H9 (cell line): ENCODE measurements at regions not wholly inside any gene's neighbourhood (a gene's known extent, or its start where the extent isn't known, plus 50 kb on each side); places are given as distances from the start of the nearest gene placed in this dataset.

ENCODE experiments used
- DNase-seq: peaks from one replicate; pipeline ENCODE4 v3.0.0-alpha.2; 2017
- H2AFZ ChIP-seq: one replicate; pipeline ENCODE4 v1.6.1; 2013; ENCODE audit warnings: mild to moderate bottlenecking, low read length, control low read depth, moderate library complexity
- H2AK5ac ChIP-seq: 2 replicates; pipeline ENCODE4 v1.6.1; 2013; ENCODE audit warnings: low read length, control low read depth, mixed read lengths; ENCODE audit not compliant: insufficient read length
- H2BK120ac ChIP-seq: one replicate; pipeline ENCODE4 v1.6.1; 2013; ENCODE audit warnings: low read depth, mild to moderate bottlenecking, low read length, control low read depth, inconsistent platforms; ENCODE audit not compliant: poor library complexity, severe bottlenecking
- H2BK12ac ChIP-seq: 2 replicates; pipeline ENCODE4 v1.6.1; 2013; ENCODE audit warnings: low read length, control low read depth, mixed read lengths, low read depth; ENCODE audit not compliant: insufficient read length
- H2BK15ac ChIP-seq: 2 replicates; pipeline ENCODE4 v1.6.1; 2013; ENCODE audit warnings: low read depth, low read length, control low read depth
- H2BK20ac ChIP-seq: one replicate; pipeline ENCODE4 v1.6.1; 2013; ENCODE audit warnings: low read depth, mild to moderate bottlenecking, low read length, control low read depth, inconsistent platforms; ENCODE audit not compliant: poor library complexity, severe bottlenecking
- H2BK5ac ChIP-seq: 2 replicates; pipeline ENCODE4 v1.6.1; 2013; ENCODE audit warnings: low read length, control low read depth, mixed read lengths; ENCODE audit not compliant: insufficient read length
- H3K14ac ChIP-seq: 2 replicates; pipeline ENCODE4 v1.6.1; 2013; ENCODE audit warnings: low read length, control low read depth; ENCODE audit not compliant: insufficient read depth
- H3K18ac ChIP-seq: 2 replicates; pipeline ENCODE4 v1.6.1; 2013; ENCODE audit warnings: low read depth, mild to moderate bottlenecking, mixed read lengths, low read length, control low read depth; ENCODE audit not compliant: insufficient read length
- H3K23ac ChIP-seq: 2 replicates; pipeline ENCODE4 v1.6.1; 2013; ENCODE audit warnings: low read length, control low read depth, mixed read lengths, low read depth; ENCODE audit not compliant: insufficient read length
- H3K23me2 ChIP-seq: 2 replicates; pipeline ENCODE4 v1.6.1; 2013; ENCODE audit warnings: low read depth, mild to moderate bottlenecking, mixed read lengths, low read length, control low read depth; ENCODE audit not compliant: insufficient read length, poor library complexity, severe bottlenecking
- H3K27ac ChIP-seq: 2 replicates; pipeline ENCODE4 v1.5.1; 2013; ENCODE audit warnings: low read length, control low read depth, mixed read lengths, low read depth; ENCODE audit not compliant: insufficient read length
- H3K27me3 ChIP-seq: 2 replicates; pipeline ENCODE4 v1.6.1; 2013; ENCODE audit warnings: low read length, control low read depth, inconsistent platforms; ENCODE audit not compliant: insufficient read depth
- H3K4ac ChIP-seq: 2 replicates; pipeline ENCODE4 v1.6.1; 2013; ENCODE audit warnings: low read depth, mild to moderate bottlenecking, control low read depth, inconsistent platforms, low read length, moderate library complexity
- H3K4me1 ChIP-seq: 2 replicates; pipeline ENCODE4 v1.6.1; 2013; ENCODE audit warnings: low read length, control low read depth, inconsistent platforms; ENCODE audit not compliant: insufficient read depth
- H3K4me2 ChIP-seq: 2 replicates; pipeline ENCODE4 v1.6.1; 2013; ENCODE audit warnings: low read length, control low read depth, mixed read lengths; ENCODE audit not compliant: insufficient read length, insufficient read depth
- H3K56ac ChIP-seq: 2 replicates; pipeline ENCODE4 v1.6.1; 2013; ENCODE audit warnings: low read depth, mild to moderate bottlenecking, mixed read lengths, low read length, control low read depth; ENCODE audit not compliant: insufficient read length
- H3K79me1 ChIP-seq: 2 replicates; pipeline ENCODE4 v1.6.1; 2013; ENCODE audit warnings: low read depth, mild to moderate bottlenecking, moderate library complexity, low read length, control low read depth, inconsistent platforms; ENCODE audit not compliant: insufficient read depth, poor library complexity, severe bottlenecking
- H3K79me2 ChIP-seq: 2 replicates; pipeline ENCODE4 v1.6.1; 2013; ENCODE audit warnings: low read length, control low read depth, inconsistent platforms; ENCODE audit not compliant: insufficient read depth
- H3K9ac ChIP-seq: 2 replicates; pipeline ENCODE4 v1.6.1; 2013; ENCODE audit warnings: low read length, control low read depth, mixed read lengths; ENCODE audit not compliant: insufficient read length; ENCODE audit errors: extremely low read depth
- H3K9me3 ChIP-seq: one replicate; pipeline ENCODE4 v1.6.1; 2013; ENCODE audit warnings: low read depth, low read length, inconsistent platforms; ENCODE audit not compliant: control insufficient read depth
- H3T11ph ChIP-seq: one replicate; pipeline ENCODE4 v1.6.1; 2013; ENCODE audit warnings: mild to moderate bottlenecking, low read length, control low read depth, inconsistent platforms
- H4K20me1 ChIP-seq: one replicate; pipeline ENCODE4 v1.6.1; 2013; ENCODE audit not compliant: control insufficient read depth, insufficient read length, insufficient read depth
- H4K5ac ChIP-seq: 2 replicates; pipeline ENCODE4 v1.6.1; 2013; ENCODE audit warnings: low read depth, mild to moderate bottlenecking, mixed read lengths, low read length, control low read depth; ENCODE audit not compliant: insufficient read length
- H4K8ac ChIP-seq: replicated peaks from 2 replicates; pipeline ENCODE4 v1.6.1; 2013; ENCODE audit warnings: low read length, control low read depth, mixed read lengths, low read depth; ENCODE audit not compliant: insufficient read length
- H4K91ac ChIP-seq: 2 replicates; pipeline ENCODE4 v1.6.1; 2013; ENCODE audit warnings: low read depth, mild to moderate bottlenecking, moderate library complexity, mixed read lengths, low read length, control low read depth; ENCODE audit not compliant: insufficient read length
- H3K27ac Mint-ChIP-seq, 3 experiments: 2 replicates in 2 of 3; 3 replicates in 1 of 3; pipeline ENCODE4 v1.8.0; 2020 to 2021; ENCODE audit warnings: mixed read lengths in 3 of 3, mild to moderate bottlenecking in 1 of 3, moderate library complexity in 1 of 3
- H3K27me3 Mint-ChIP-seq: 2 replicates; pipeline ENCODE4 v1.8.0; 2021; ENCODE audit warnings: low read depth, mild to moderate bottlenecking, moderate library complexity, mixed read lengths
- H3K36me3 Mint-ChIP-seq, 3 experiments: 2 replicates in 2 of 3; 3 replicates in 1 of 3; pipeline ENCODE4 v1.8.0; 2020 to 2021; ENCODE audit warnings: low read depth in 3 of 3, mixed read lengths in 3 of 3; ENCODE audit not compliant: insufficient read depth in 1 of 3
- H3K4me1 Mint-ChIP-seq, 2 experiments: 2 replicates each; pipeline ENCODE4 v1.8.0; 2020; ENCODE audit warnings: mixed read lengths in 2 of 2
- H3K4me3 Mint-ChIP-seq, 2 experiments: 2 replicates in 1 of 2; 3 replicates in 1 of 2; pipeline ENCODE4 v1.8.0; 2020 to 2021; ENCODE audit warnings: mild to moderate bottlenecking in 2 of 2, mixed read lengths in 2 of 2, moderate library complexity in 1 of 2
- H3K9me3 Mint-ChIP-seq, 2 experiments: 2 replicates in 1 of 2; 3 replicates in 1 of 2; pipeline ENCODE4 v1.8.0; 2020; ENCODE audit warnings: mild to moderate bottlenecking in 2 of 2, mixed read lengths in 2 of 2, moderate library complexity in 1 of 2
- WGBS: extraction: QIAGEN DNeasy Blood & Tissue Kit; methylation state at CpG from one replicate; pipeline ENCODE4 v1.1.7; 2013; ENCODE audit warnings: missing lambda C conversion rate, low lambda C conversion rate, mixed read lengths; ENCODE audit not compliant: insufficient read length; ENCODE audit errors: extremely low coverage; 5-methylcytosine and 5-hydroxymethylcytosine counted together
- TF ChIP-seq, protein P1 (sequence below): fragments of 200-600 bp; sonication (generic); conservative IDR thresholded peaks from 3 replicates; pipeline ENCODE4 v1.8.0; 2021; ENCODE audit warnings: antibody characterized with exemption, mild to moderate bottlenecking

DNA sequence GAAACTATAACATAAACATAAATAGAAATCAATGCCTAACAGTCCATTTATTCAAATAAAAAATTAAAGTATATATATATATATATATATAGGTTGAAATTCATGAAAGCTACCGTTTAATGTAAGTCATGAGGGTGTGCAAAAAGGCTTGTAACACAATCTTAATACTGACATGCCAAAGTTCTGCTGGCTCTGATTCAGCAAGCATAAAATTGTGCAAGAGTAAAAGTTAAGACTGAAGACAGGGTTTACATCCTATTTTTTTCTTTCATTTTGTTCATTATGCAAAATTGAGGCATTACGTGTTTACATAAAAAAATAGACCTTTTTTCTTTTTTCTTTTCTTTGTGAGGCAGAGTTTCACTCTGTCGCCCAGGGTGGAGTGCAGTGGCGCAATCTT is 984.2 kb downstream of the FSCB start:
- Histone ChIP-seq H4K5ac (no peak overlapping the region), H2BK20ac (no peak overlapping the region), H3T11ph (no peak overlapping the region), H3K79me1 (no peaks in the 10 kb centered on the region), H2AK5ac (no peak overlapping the region), H3K27ac (no peak overlapping the region), H2AFZ (no peak overlapping the region), H2BK120ac (no peak overlapping the region), H3K4me2 (no peak overlapping the region), H3K56ac (no peak overlapping the region), H3K4me1 (no peaks in the 10 kb centered on the region), H3K14ac (no peak overlapping the region), H2BK12ac (no peak overlapping the region), H2BK15ac (no peak overlapping the region), H4K20me1 (no peaks in the 10 kb centered on the region), H3K9me3 (no peaks in the 10 kb centered on the region), H3K9ac (no peak overlapping the region), H3K18ac (no peak overlapping the region), H3K79me2 (no peaks in the 10 kb centered on the region), H3K23ac (no peak overlapping the region), H4K8ac (no peak overlapping the region), H4K91ac (no peak overlapping the region), H3K4ac (no peak overlapping the region), H3K27me3 (no peaks in the 10 kb centered on the region), H3K23me2 (no peaks in the 10 kb centered on the region), H2BK5ac (no peak overlapping the region)
- Mint-ChIP-seq H3K36me3 (no peaks in the 10 kb centered on the region), H3K27ac (no peak overlapping the region), H3K4me3 (no peak overlapping the region), H3K4me1 (no peaks in the 10 kb centered on the region), H3K27me3 (no peaks in the 10 kb centered on the region), H3K9me3 (peaks cover 0 to 3% of the 10 kb centered on the region in 2 experiments; a peak in 1 of 5 replicates)
- TF ChIP-seq, protein P1, sequence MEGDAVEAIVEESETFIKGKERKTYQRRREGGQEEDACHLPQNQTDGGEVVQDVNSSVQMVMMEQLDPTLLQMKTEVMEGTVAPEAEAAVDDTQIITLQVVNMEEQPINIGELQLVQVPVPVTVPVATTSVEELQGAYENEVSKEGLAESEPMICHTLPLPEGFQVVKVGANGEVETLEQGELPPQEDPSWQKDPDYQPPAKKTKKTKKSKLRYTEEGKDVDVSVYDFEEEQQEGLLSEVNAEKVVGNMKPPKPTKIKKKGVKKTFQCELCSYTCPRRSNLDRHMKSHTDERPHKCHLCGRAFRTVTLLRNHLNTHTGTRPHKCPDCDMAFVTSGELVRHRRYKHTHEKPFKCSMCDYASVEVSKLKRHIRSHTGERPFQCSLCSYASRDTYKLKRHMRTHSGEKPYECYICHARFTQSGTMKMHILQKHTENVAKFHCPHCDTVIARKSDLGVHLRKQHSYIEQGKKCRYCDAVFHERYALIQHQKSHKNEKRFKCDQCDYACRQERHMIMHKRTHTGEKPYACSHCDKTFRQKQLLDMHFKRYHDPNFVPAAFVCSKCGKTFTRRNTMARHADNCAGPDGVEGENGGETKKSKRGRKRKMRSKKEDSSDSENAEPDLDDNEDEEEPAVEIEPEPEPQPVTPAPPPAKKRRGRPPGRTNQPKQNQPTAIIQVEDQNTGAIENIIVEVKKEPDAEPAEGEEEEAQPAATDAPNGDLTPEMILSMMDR, result no peak
- no CpG with 5 or more reads among the region's 4 CpGs for WGBS
- DNase-seq, result no peak
